HEK293 (cell line): ENCODE measurements at regions not wholly inside any gene's neighbourhood (a gene's known extent, or its start where the extent isn't known, plus 50 kb on each side); places are given as distances from the start of the nearest gene placed in this dataset.

Experiments
- BCL6B ChIP-seq: fragments of 450-650 bp; formaldehyde crosslinking; IDR thresholded peaks from 2 replicates; pipeline ENCODE4 v1.5.1; 2017; ENCODE audit warnings: missing biosample characterization, missing genetic modification characterization
- GLI4 ChIP-seq: fragments of 450-650 bp; formaldehyde crosslinking; IDR thresholded peaks from 2 replicates; pipeline ENCODE4 v1.5.1; 2016; ENCODE audit warnings: missing biosample characterization, missing genetic modification characterization
- ZBTB26 ChIP-seq: fragments of 450-650 bp; formaldehyde crosslinking; optimal IDR thresholded peaks from 2 replicates; pipeline ENCODE3; 2016; ENCODE audit warnings: missing biosample characterization, mild to moderate bottlenecking, missing genetic modification characterization
- ZEB2 ChIP-seq: fragments of 450-650 bp; formaldehyde crosslinking; IDR thresholded peaks from 2 replicates; pipeline ENCODE4 v1.5.1; 2016; ENCODE audit warnings: missing biosample characterization, missing genetic modification characterization
- ZNF146 ChIP-seq: fragments of 450-650 bp; formaldehyde crosslinking; IDR thresholded peaks from 2 replicates; pipeline ENCODE4 v1.5.1; 2016; ENCODE audit warnings: missing biosample characterization, missing genetic modification characterization
- ZNF274 ChIP-seq, 2 experiments: fragments of 200-500 bp in 1 of 2; fragments of 450-650 bp in 1 of 2; sonication (Bioruptor generic) in 1 of 2; formaldehyde crosslinking in 1 of 2; IDR thresholded peaks; 2 replicates each; pipeline versions ENCODE4 v1.5.1 to v1.6.1; 2014 to 2016; ENCODE audit warnings: borderline replicate concordance in 1 of 2, inconsistent platforms in 1 of 2, low read length in 1 of 2, missing biosample characterization in 1 of 2, missing genetic modification characterization in 1 of 2
- ZNF785 ChIP-seq: fragments of 450-650 bp; formaldehyde crosslinking; IDR thresholded peaks from 2 replicates; pipeline ENCODE4 v1.5.1; 2016; ENCODE audit warnings: missing biosample characterization, missing genetic modification characterization

- TF ChIP-seq GLI4 (no peak), BCL6B (tag by site-specific recombination) (no peak), ZEB2 (no peak), ZNF274 (IDR thresholded peaks at IDR 0.05; ENCODE audit: low read length) (no peak), ZNF274 (tag by site-specific recombination; IDR thresholded peaks at IDR 0.05; ENCODE audit: borderline replicate concordance) (no peak), ZNF146 (no peak), ZNF785 (tag by site-specific recombination) (no peak), ZBTB26 (no peak)
Measured at GRCh38 chr12:46472144-46472705, 99.7 kb upstream of the SLC38A2 start.
